Smooth muscle cell (in vitro differentiated cells): ENCODE measurements at regions not wholly inside any gene's neighbourhood (a gene's known extent, or its start where the extent isn't known, plus 50 kb on each side); places are given as distances from the start of the nearest gene placed in this dataset.

Experiments
- DNase-seq: peaks from one replicate; lab custom pipeline; 2025; ENCODE audit not compliant: unreplicated experiment; lab: John Stamatoyannopoulos, UW
- H2AFZ ChIP-seq: fragments of 200-600 bp; sonication (generic); 2 replicates; pipeline ENCODE4 v1.6.0; 2016; ENCODE audit warnings: antibody characterized with exemption, low read depth, mild to moderate bottlenecking
- H3F3A ChIP-seq: fragments of 200-600 bp; sonication (generic); 2 replicates; pipeline ENCODE4 v1.6.0; 2017; ENCODE audit warnings: antibody characterized with exemption, low read depth
- H3K27ac ChIP-seq: fragments of 200-600 bp; sonication (generic); 2 replicates; pipeline ENCODE4 v1.5.1; 2016; ENCODE audit warnings: low read depth, mild to moderate bottlenecking
- H3K27me3 ChIP-seq: fragments of 200-600 bp; sonication (generic); 2 replicates; pipeline ENCODE4 v1.6.1; 2016; ENCODE audit warnings: low read depth, mild to moderate bottlenecking
- H3K36me3 ChIP-seq: fragments of 200-600 bp; sonication (generic); 2 replicates; pipeline ENCODE4 v1.5.1; 2016; ENCODE audit warnings: low read depth
- H3K4me1 ChIP-seq: fragments of 200-600 bp; sonication (generic); 2 replicates; pipeline ENCODE4 v1.5.1; 2016; ENCODE audit warnings: low read depth
- H3K4me2 ChIP-seq: fragments of 200-600 bp; sonication (generic); 2 replicates; pipeline ENCODE4 v1.6.0; 2016; ENCODE audit warnings: mild to moderate bottlenecking
- H3K4me3 ChIP-seq: fragments of 200-600 bp; sonication (generic); 2 replicates; pipeline ENCODE4 v1.5.1; 2016; ENCODE audit warnings: mild to moderate bottlenecking
- H3K79me2 ChIP-seq: fragments of 200-600 bp; sonication (generic); 2 replicates; pipeline ENCODE4 v1.6.0; 2016; ENCODE audit warnings: low read depth, mild to moderate bottlenecking
- H3K9ac ChIP-seq: fragments of 200-600 bp; sonication (generic); 2 replicates; pipeline ENCODE4 v1.6.0; 2016; ENCODE audit warnings: low read depth
- H3K9me3 ChIP-seq: fragments of 200-600 bp; sonication (generic); replicated peaks from 2 replicates; pipeline ENCODE4 v1.5.1; 2016; ENCODE audit warnings: low read depth
- H4K20me1 ChIP-seq: fragments of 200-600 bp; sonication (generic); 2 replicates; pipeline ENCODE4 v1.6.0; 2016; ENCODE audit warnings: low read depth
- CTCF ChIP-seq: fragments of 200-600 bp; sonication (generic); IDR thresholded peaks from 2 replicates; pipeline ENCODE4 v1.5.1; 2017; ENCODE audit warnings: borderline replicate concordance, mild to moderate bottlenecking, antibody characterized with exemption; ENCODE audit not compliant: insufficient read depth, poor library complexity, severe bottlenecking
- WGBS: methylation state at CpG from one replicate; pipeline ENCODE4 v1.1.7; 2016; ENCODE audit warnings: low lambda C conversion rate; 5-methylcytosine and 5-hydroxymethylcytosine counted together

DNA sequence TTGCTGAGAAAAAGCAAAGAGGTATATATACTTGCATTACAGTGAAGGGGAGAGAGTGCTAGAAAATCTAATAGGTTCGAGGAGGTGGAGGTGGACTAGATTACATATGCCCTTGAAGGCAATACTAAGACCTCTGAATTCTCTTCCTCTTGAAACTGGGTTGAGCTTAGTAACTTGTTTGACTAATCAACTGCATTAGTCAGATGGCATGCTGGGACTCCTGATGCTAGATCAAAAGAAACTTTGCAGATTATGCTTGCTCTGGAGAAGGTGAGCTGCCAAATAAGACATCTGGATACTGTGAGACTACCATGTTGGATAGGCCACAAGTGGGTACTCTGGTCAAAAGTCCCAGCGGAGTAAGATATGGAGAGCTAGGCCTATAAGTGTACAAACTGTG is 331.3 kb downstream of the KLF5 start:
- no peak for DNase-seq
- H3K27me3 ChIP-seq, result no peaks in the 10 kb centered on the region
- no peaks in the 10 kb centered on the region for H3K4me1 ChIP-seq
- H3K36me3 ChIP-seq, result no peaks in the 10 kb centered on the region
- no peak overlapping the region for H3K27ac ChIP-seq
- no peaks in the 10 kb centered on the region for H3K9me3 ChIP-seq
- no peak overlapping the region for H2AFZ ChIP-seq
- H3K4me2 ChIP-seq, result no peak overlapping the region
- no peak overlapping the region for H3K9ac ChIP-seq
- no peaks in the 10 kb centered on the region for H3F3A ChIP-seq
- 98% methylated on average over 2 of the region's 2 CpGs for WGBS
- no peaks in the 10 kb centered on the region for H3K79me2 ChIP-seq
- H3K4me3 ChIP-seq, result no peak overlapping the region
- no peaks in the 10 kb centered on the region for H4K20me1 ChIP-seq
- no peak for TF ChIP-seq CTCF

DNA sequence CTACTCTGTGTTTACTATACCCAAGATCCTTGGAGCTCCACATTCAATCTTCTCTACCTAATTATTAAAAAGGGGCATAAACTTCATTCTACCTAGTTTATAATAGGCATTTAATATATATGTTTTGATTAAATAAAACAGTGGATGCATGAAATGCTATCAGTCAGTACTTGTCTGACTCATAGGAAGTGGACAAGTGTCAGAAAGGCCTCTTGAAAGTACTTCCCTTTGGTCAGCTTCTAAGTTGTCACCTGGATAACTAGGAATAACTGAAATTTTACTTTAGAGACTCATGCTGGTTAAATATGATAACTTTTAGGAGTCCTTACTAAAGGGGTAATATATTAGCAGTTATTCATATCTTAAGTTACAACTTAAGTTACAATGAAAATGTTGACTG is 329.8 kb downstream of the KLF5 start:
- Histone ChIP-seq H3K36me3 (no peaks in the 10 kb centered on the region), H3K9me3 (no peaks in the 10 kb centered on the region), H3K9ac (no peak overlapping the region), H3K4me2 (no peak overlapping the region), H3K4me3 (no peak overlapping the region), H4K20me1 (no peaks in the 10 kb centered on the region), H3F3A (no peaks in the 10 kb centered on the region), H3K79me2 (no peaks in the 10 kb centered on the region), H3K27me3 (no peaks in the 10 kb centered on the region), H2AFZ (no peak overlapping the region), H3K4me1 (no peaks in the 10 kb centered on the region), H3K27ac (no peak overlapping the region)
- no peak for TF ChIP-seq CTCF
- no peak for DNase-seq

DNA sequence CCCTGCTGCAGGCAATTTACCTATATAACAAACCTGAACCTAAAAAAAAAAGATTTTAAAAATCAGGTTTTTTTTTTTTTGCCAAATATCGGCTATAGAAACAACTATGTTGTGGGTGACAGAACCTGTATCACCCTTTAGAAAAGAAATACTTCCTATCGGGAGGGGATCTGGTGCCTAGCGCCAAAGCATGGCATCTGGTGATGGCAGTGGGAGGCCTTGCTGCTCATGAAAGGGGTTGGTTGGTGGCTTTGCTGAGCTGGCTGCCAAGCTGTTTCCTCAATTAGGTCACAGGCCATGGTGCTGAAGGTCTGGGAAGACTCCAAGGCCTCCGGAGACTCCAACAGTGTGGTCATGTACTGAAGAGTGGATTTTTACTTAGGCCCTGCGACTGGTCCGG is 328.5 kb downstream of the KLF5 start:
- Histone ChIP-seq H4K20me1 (no peaks in the 10 kb centered on the region), H3K4me2 (no peak overlapping the region), H3K4me1 (no peaks in the 10 kb centered on the region), H3K4me3 (no peak overlapping the region), H3K79me2 (no peaks in the 10 kb centered on the region), H3K27ac (no peak overlapping the region), H3K9ac (no peak overlapping the region), H3F3A (no peaks in the 10 kb centered on the region), H3K9me3 (no peaks in the 10 kb centered on the region), H2AFZ (no peak overlapping the region), H3K36me3 (no peaks in the 10 kb centered on the region), H3K27me3 (no peaks in the 10 kb centered on the region)
- no peak for TF ChIP-seq CTCF
- DNase-seq, result no peak
- WGBS, result 89% methylated on average over 6 of the region's 6 CpGs

DNA sequence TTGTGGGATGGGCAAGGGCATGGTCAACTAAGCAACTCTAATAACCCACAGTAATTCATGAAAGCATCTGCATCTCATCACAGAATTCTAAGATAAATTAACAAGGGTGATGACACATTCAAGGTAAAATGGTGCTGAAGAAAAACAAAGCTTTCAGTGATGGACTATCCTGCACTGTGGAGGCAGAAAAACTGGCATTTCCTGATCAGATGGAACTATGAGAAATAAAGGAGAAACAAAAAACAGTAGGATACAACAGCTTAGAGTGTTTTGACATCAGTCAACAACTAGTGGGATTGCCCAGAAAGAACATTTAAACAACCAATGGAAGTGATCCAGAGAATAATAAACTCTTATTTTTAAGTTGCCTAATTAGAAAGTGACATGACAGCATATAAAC is 327.0 kb downstream of the KLF5 start:
- no peak for TF ChIP-seq CTCF
- Histone ChIP-seq H3K4me2 (no peak overlapping the region), H3K9me3 (no peaks in the 10 kb centered on the region), H3K9ac (no peak overlapping the region), H3K4me1 (no peaks in the 10 kb centered on the region), H3F3A (no peaks in the 10 kb centered on the region), H4K20me1 (no peaks in the 10 kb centered on the region), H3K36me3 (no peaks in the 10 kb centered on the region), H3K27ac (no peak overlapping the region), H3K4me3 (no peak overlapping the region), H3K27me3 (no peaks in the 10 kb centered on the region), H2AFZ (no peak overlapping the region), H3K79me2 (no peaks in the 10 kb centered on the region)
- no peak for DNase-seq
